Adrenal gland (tissue), 5 donors: ENCODE measurements at regions not wholly inside any gene's neighbourhood (a gene's known extent, or its start where the extent isn't known, plus 50 kb on each side); places are given as distances from the start of the nearest gene placed in this dataset.

Experiments used
- POLR2A ChIP-seq, 2 donors: fragments of 450-650 bp; IDR thresholded peaks; one replicate each; pipeline ENCODE4 v1.6.1; 2017; ENCODE audit warnings: antibody characterized with exemption in 2 of 2, mild to moderate bottlenecking in 2 of 2, moderate library complexity in 1 of 2
- TF ChIP-seq, protein P1 (sequence below), 6 experiments: fragments of 450-650 bp in 4 of 6; fragments of 200-600 bp in 2 of 6; sonication (generic) in 1 of 6; IDR thresholded peaks; 1 replicate in 5 of 6; 2 replicates in 1 of 6; pipeline versions ENCODE4 v1.5.1 to v1.8.0; 2016 to 2021; ENCODE audit warnings: antibody characterized with exemption in 6 of 6, mild to moderate bottlenecking in 2 of 6, moderate library complexity in 1 of 6
- donor health status: DM: no; HTN: no; CAD: no.

- TF ChIP-seq POLR2A (IDR thresholded peaks at IDR 0.05): no peak
- TF ChIP-seq, protein P1, sequence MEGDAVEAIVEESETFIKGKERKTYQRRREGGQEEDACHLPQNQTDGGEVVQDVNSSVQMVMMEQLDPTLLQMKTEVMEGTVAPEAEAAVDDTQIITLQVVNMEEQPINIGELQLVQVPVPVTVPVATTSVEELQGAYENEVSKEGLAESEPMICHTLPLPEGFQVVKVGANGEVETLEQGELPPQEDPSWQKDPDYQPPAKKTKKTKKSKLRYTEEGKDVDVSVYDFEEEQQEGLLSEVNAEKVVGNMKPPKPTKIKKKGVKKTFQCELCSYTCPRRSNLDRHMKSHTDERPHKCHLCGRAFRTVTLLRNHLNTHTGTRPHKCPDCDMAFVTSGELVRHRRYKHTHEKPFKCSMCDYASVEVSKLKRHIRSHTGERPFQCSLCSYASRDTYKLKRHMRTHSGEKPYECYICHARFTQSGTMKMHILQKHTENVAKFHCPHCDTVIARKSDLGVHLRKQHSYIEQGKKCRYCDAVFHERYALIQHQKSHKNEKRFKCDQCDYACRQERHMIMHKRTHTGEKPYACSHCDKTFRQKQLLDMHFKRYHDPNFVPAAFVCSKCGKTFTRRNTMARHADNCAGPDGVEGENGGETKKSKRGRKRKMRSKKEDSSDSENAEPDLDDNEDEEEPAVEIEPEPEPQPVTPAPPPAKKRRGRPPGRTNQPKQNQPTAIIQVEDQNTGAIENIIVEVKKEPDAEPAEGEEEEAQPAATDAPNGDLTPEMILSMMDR (IDR thresholded peaks at IDR 0.05): no peak
Measured at GRCh38 chr3:43175541-43175940, 69.7 kb upstream of the POMGNT2 start.
